Aorta (tissue), 5 donors: ENCODE measurements at regions not wholly inside any gene's neighbourhood (a gene's known extent, or its start where the extent isn't known, plus 50 kb on each side); places are given as distances from the start of the nearest gene placed in this dataset.
A peak's percentile ranks its signal among the peaks of the same experiment; 100 is the strongest.
"Not testable (repeated sequence)": the region's sequence is repeated elsewhere in the genome, so short reads cannot be mapped to it uniquely, and the experiment has no call there.

ENCODE experiments used
- ATAC-seq: fragments of 200-7000 bp; cut with Tn5 transposase; one replicate; pipeline ENCODE4 v1.9.1; 2022; ENCODE audit warnings: moderate library complexity; ENCODE audit not compliant: low FRiP score
- DNase-seq, 2 donors: peaks; one replicate each; pipeline ENCODE4 v3.0.0-alpha.2; 2020
- H3K27ac ChIP-seq, 2 donors: one replicate each; pipeline ENCODE4 v1.5.1; 2013; ENCODE audit warnings: low read length in 2 of 2, mild to moderate bottlenecking in 2 of 2, moderate library complexity in 2 of 2, control low read depth in 1 of 2, inconsistent platforms in 1 of 2, low read depth in 1 of 2
- H3K27me3 ChIP-seq, 2 donors: one replicate each; pipeline ENCODE4 v1.6.1; 2013; ENCODE audit warnings: control low read depth in 1 of 2, low read length in 1 of 2, mild to moderate bottlenecking in 1 of 2, moderate library complexity in 1 of 2; ENCODE audit not compliant: insufficient read depth in 2 of 2, control insufficient read depth in 1 of 2
- H3K36me3 ChIP-seq, 2 donors: one replicate each; pipeline ENCODE4 v1.6.1; 2013; ENCODE audit warnings: control low read depth in 1 of 2, low read length in 1 of 2, mild to moderate bottlenecking in 1 of 2; ENCODE audit not compliant: insufficient read depth in 2 of 2, control insufficient read depth in 1 of 2
- H3K4me1 ChIP-seq, 2 donors: one replicate each; pipeline ENCODE4 v1.6.1; 2013; ENCODE audit warnings: low read length in 2 of 2, control low read depth in 1 of 2, mild to moderate bottlenecking in 1 of 2, moderate library complexity in 1 of 2; ENCODE audit not compliant: insufficient read depth in 2 of 2, control insufficient read depth in 1 of 2
- H3K4me3 ChIP-seq, 2 donors: one replicate each; pipeline ENCODE4 v1.5.1; 2013; ENCODE audit warnings: low read length in 2 of 2, control low read depth in 1 of 2, mild to moderate bottlenecking in 1 of 2
- H3K9me3 ChIP-seq: one replicate; pipeline ENCODE4 v1.6.1; 2013; ENCODE audit warnings: mild to moderate bottlenecking, low read length; ENCODE audit not compliant: control insufficient read depth
- WGBS, 2 donors: extraction: QIAGEN DNeasy Blood & Tissue Kit; methylation state at CpG; one replicate each; pipeline ENCODE4 v1.1.7; 2013; 5-methylcytosine and 5-hydroxymethylcytosine counted together
- intact Hi-C, 2 donors: fragments of 100-400 bp; cut with DNase I; formaldehyde crosslinking; loops; one replicate each; pipeline versions ENCODE4 v1.14.2 to v1.15.0; 2022
- donor health status: healthy with polysubstance abuse.
- donor health status: Bipolar disorder and iron deficiency.
- donor health status: DM: no; HTN: no; CAD: no.
- donor health status: DM: no; HTN: no; CAD: no.
- donor health status: DM: yes; HTN: yes; CAD: no.

DNA sequence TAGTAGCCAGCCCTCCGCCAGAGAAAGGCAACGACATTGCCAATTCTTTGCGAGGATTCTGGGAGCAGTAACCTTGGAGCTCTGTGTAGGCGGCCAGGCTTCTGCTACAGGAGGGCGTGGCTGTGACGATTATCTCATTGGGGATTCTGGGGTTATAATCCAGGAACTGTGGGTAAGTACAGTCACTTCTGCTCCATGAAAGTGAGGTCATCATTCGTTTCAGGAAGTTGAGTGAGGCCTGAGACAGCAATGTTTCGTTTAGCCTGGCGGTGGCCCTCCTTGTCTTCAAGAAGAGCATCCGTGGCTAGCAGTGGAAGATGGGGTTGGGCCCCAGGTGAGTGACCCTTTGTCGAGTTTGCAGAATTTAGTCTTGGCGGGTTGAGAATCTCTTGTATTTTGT is 687.6 kb upstream of the DEFB115 start:
- H3K27me3 ChIP-seq, H3K9me3 ChIP-seq, H3K36me3 ChIP-seq, DNase-seq, ATAC-seq, H3K4me3 ChIP-seq, intact Hi-C loops, H3K27ac ChIP-seq, H3K4me1 ChIP-seq: not testable (repeated sequence)
- 84% methylated on average over 9 to 10 of the region's 12 CpGs for WGBS, 2 donors

DNA sequence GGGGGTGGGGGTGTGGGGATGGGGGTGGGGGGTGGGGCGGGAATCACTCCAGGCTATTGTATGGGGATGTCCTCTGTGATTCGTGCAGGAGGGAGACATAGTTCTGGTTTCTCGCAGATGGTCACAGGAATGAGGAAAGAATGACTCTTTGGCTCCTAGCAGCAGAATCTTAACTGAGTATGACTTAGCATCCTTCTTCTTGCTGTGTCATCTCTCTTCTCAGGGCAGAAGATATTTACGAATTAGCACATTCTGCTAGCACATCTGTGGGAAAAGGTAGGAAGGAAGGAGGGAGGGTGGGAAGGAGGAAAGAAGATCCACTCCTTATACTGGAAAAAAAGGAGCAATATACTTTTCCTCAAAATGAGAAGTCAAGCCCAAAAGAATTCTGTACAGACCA is 686.8 kb upstream of the DEFB115 start:
- H3K4me3 ChIP-seq, DNase-seq, H3K9me3 ChIP-seq, H3K27me3 ChIP-seq, H3K4me1 ChIP-seq, H3K36me3 ChIP-seq, H3K27ac ChIP-seq, intact Hi-C loops, ATAC-seq: not testable (repeated sequence)
- 66 to 71% methylated on average over 4 of the region's 4 CpGs for WGBS, 2 donors

DNA sequence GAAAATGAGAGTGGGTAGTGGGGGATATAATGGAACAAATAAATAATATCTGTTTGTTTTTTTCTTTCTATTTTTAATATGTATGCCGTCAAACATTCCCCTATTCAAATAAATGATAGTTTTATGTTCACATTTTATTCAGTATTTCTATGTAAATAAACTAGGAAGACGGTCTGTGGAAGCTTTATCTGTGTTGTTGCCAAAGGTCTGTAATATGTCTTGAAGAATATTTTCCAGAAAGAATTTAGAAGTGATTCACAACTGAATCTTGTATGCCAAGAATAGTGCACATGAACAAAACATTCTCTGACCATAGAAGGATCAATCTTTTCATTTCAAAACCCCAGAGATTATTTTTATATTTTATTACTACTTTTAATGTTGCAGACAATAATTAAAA is 683.1 kb upstream of the DEFB115 start:
- H3K4me3 ChIP-seq, H3K4me1 ChIP-seq, H3K27me3 ChIP-seq, DNase-seq, intact Hi-C loops, ATAC-seq, H3K9me3 ChIP-seq, H3K27ac ChIP-seq, H3K36me3 ChIP-seq: not testable (repeated sequence)
- 46 to 48% methylated on average over 2 of the region's 2 CpGs for WGBS, 2 donors

DNA sequence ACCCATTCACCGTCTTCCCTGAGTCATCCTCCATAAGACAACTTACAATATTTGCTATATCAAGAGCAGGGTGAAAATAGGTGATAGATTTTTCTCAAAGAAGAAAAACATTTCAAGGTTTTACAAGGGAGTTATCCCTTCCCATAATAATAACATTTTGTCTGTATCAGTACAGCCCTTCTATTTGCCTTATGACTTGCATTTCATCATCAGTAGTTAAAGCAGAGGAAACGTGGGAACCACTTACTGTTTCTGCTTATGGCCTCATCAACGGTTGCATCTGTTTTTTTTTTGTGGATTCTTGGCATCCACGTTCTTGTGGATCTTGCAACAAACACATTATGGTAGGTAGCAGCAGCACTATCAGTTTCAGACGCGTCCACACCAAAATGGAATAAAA is 678.4 kb upstream of the DEFB115 start:
- DNase-seq, H3K4me3 ChIP-seq, H3K9me3 ChIP-seq, intact Hi-C loops, H3K36me3 ChIP-seq, H3K27me3 ChIP-seq, H3K27ac ChIP-seq, ATAC-seq, H3K4me1 ChIP-seq: not testable (repeated sequence)
- 58 to 62% methylated on average over 4 to 5 of the region's 6 CpGs for WGBS, 2 donors

DNA sequence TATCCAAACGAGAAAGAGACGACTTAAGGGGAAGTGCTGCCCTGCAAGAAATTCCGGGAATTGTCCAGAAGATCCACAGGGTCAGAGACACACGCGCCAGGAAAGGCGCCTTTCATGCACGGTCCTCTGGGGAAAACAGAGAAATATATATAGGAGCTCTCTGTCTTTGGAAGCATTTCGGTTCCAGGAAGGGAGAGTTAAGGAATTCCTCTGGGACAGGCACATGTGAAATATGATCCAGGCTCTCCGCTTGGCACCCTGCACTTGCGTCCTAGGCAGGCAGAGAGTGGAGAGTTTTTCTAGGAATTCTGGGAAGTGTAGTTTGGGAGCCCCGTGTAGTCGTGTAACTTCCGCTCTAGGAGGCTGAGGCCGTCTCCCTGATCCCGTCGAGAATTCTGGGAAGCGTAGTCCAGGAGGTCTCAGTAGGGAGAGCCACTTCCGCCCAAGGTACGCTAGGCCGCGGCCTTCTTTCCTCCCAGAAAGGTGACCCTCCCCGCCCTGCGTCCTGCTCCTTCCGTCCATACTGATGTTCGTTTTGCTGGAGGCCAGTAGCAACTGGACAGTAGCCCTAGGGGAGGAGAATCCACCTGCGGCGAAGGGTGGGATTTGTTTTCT is 677.5 kb upstream of the DEFB115 start:
- whole genome bisulfite sequencing, 2 donors = 12% methylated on average over 27 of the region's 27 CpGs
- H3K27me3 ChIP-seq, H3K4me1 ChIP-seq, intact Hi-C loops, H3K9me3 ChIP-seq, H3K36me3 ChIP-seq, H3K27ac ChIP-seq: not testable (repeated sequence)
- peak; percentile 96 for ATAC-seq
- DNase-seq = peak in 1 of 2 donors; percentile 60
- peak overlapping the region; percentile 32 to 63 for H3K4me3 ChIP-seq

- H3K9me3 ChIP-seq, ATAC-seq, intact Hi-C loops, H3K36me3 ChIP-seq, H3K4me3 ChIP-seq, DNase-seq, H3K27ac ChIP-seq, H3K27me3 ChIP-seq, H3K4me1 ChIP-seq: not testable (repeated sequence)
- 40 to 44% methylated on average over 7 of the region's 7 CpGs for WGBS, 2 donors
These were observed 675.6 kb upstream of the DEFB115 start for GRCh38 chr20:30581839-30582238.

GRCh38 chr20:30584403-30584802 is 673.1 kb upstream of the DEFB115 start:
- H3K36me3 ChIP-seq, intact Hi-C loops, H3K27ac ChIP-seq, ATAC-seq, H3K4me3 ChIP-seq, H3K4me1 ChIP-seq, DNase-seq, H3K27me3 ChIP-seq, H3K9me3 ChIP-seq: not testable (repeated sequence)
- WGBS, 2 donors = 77 to 83% methylated on average over 4 of the region's 4 CpGs

DNA sequence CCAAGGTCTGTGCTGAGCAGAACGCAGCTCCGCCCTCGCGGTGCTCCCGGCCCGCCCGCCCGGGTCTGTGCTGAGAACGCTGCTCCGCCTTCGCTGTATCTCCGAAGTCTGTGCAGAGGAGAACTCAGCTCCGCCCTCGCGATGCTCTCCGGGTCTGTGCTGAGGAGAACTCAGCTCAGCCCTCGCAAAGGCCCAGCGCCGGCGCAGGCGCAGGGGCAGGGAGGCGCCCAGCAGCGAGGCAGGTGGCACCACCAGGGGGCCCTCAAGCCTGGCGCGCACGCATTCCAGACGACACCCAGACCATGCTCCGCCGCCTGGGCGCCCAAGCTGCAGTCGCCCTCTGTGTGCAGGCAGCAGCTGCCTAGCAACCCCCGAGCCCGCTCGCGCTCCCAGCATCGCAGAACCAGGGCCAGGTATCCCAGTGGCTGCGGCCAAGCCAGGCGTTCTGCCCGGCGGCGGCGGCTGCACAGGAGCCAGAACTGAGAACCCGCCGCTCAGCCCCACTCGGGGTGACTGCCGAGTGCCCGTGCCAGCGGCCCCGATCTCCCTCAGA is 672.1 kb upstream of the DEFB115 start:
- H3K4me1 ChIP-seq, H3K27ac ChIP-seq, H3K9me3 ChIP-seq, H3K36me3 ChIP-seq, H3K27me3 ChIP-seq, intact Hi-C loops: not testable (repeated sequence)
- peak in 1 of 2 donors; percentile 59 for DNase-seq
- peak overlapping the region in 1 of 2 donors; percentile 10 for H3K4me3 ChIP-seq
- ATAC-seq = peak; percentile 93
- WGBS, 2 donors = 8 to 21% methylated on average over 32 to 49 of the region's 49 CpGs

GRCh38 chr20:30586178-30586577 is 671.3 kb upstream of the DEFB115 start:
- H3K27ac ChIP-seq, H3K36me3 ChIP-seq, H3K27me3 ChIP-seq, H3K9me3 ChIP-seq, intact Hi-C loops, H3K4me3 ChIP-seq, H3K4me1 ChIP-seq, ATAC-seq: not testable (repeated sequence)
- 9 to 26% methylated on average over 15 to 27 of the region's 30 CpGs for WGBS, 2 donors
- peak in 1 of 2 donors; percentile 76 for DNase-seq
